Stomach (tissue), 8 donors: ENCODE measurements at regions not wholly inside any gene's neighbourhood (a gene's known extent, or its start where the extent isn't known, plus 50 kb on each side); places are given as distances from the start of the nearest gene placed in this dataset.

ENCODE experiments used
- DNase-seq, 2 donors: peaks; one replicate each; pipeline versions ENCODE4 v3.0.0 to v3.0.0-alpha.2; 2013 to 2019
- H3K27ac ChIP-seq, 5 donors: fragments of 200-600 bp in 4 of 5; sonication (generic) in 4 of 5; one replicate each; pipeline ENCODE4 v1.5.1; 2013 to 2019; ENCODE audit warnings: mild to moderate bottlenecking in 1 of 5, moderate library complexity in 1 of 5
- H3K27me3 ChIP-seq, 3 donors: fragments of 200-600 bp; sonication (generic); one replicate each; pipeline ENCODE4 v1.5.1; 2017 to 2019; ENCODE audit warnings: mixed run types in 1 of 3
- H3K36me3 ChIP-seq, 4 donors: fragments of 200-600 bp; sonication (generic); 1 replicate in 3 of 4; 2 replicates in 1 of 4; pipeline ENCODE4 v1.5.1; 2016 to 2019
- H3K4me1 ChIP-seq, 4 donors: fragments of 200-600 bp; sonication (generic); one replicate each; pipeline ENCODE4 v1.5.1; 2016 to 2019
- H3K4me3 ChIP-seq, 4 donors: fragments of 200-600 bp; sonication (generic) in 3 of 4; one replicate each; pipeline ENCODE4 v1.5.1; 2016 to 2019; ENCODE audit warnings: mild to moderate bottlenecking in 1 of 4
- H3K9me3 ChIP-seq, 4 donors: fragments of 200-600 bp; sonication (generic); one replicate each; pipeline ENCODE4 v1.5.1; 2016 to 2019
- CTCF ChIP-seq, 7 experiments: fragments of 450-650 bp in 4 of 7; fragments of 200-600 bp in 3 of 7; sonication (generic) in 3 of 7; IDR thresholded peaks; one replicate each; pipeline ENCODE4 v1.5.1; 2016 to 2019; ENCODE audit warnings: antibody characterized with exemption in 7 of 7, control low read depth in 2 of 7, mild to moderate bottlenecking in 1 of 7
- EP300 ChIP-seq: sonication (generic); formaldehyde crosslinking; IDR thresholded peaks from one replicate; pipeline ENCODE4 v1.6.1; 2017; ENCODE audit warnings: antibody characterized with exemption
- POLR2A ChIP-seq, 4 donors: fragments of 450-650 bp; IDR thresholded peaks; one replicate each; pipeline ENCODE4 v1.6.1; 2016; ENCODE audit warnings: antibody characterized with exemption in 4 of 4, control low read depth in 2 of 4, mild to moderate bottlenecking in 1 of 4, moderate library complexity in 1 of 4
- POLR2AphosphoS5 ChIP-seq, 3 donors: sonication (generic); formaldehyde crosslinking; IDR thresholded peaks; one replicate each; pipeline ENCODE4 v1.6.1; 2016; ENCODE audit warnings: antibody characterized with exemption in 3 of 3
- WGBS, 5 donors: extraction: QIAGEN DNeasy Blood & Tissue Kit in 3 of 5; methylation state at CpG; one replicate each; pipeline versions ENCODE4 v1.1.5 to v1.1.7; 2013 to 2018; 5-methylcytosine and 5-hydroxymethylcytosine counted together
- intact Hi-C: fragments of 100-400 bp; cut with DNase I; formaldehyde crosslinking; loops from one replicate; pipeline ENCODE4 v1.15.1; 2023; ENCODE audit warnings: low total_unique reads
- donor health status: healthy with polysubstance abuse.
- donor health status: Bipolar disorder and iron deficiency.
- donor health status: healthy.

DNA sequence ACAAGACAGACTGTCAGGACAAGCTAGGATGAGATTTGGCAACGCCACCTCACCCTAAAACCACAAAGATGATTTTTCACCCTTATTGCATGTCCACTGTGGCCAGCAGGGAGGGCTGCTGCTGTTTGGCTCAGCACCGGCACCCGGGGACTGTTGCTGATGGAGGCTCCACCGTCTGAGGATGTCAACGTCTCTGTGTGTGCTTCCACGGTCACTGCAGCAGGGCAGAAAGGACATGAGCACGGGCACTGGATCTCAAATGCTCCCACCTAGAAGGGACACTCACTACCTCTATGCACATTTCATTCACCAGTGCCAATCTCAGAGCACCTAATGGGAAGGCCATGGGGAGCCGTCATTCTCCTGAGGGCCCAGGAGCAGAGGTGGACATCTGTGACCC is 599.6 kb downstream of the PTPRU start:
- H3K36me3 ChIP-seq, result no peaks in the 10 kb centered on the region
- TF ChIP-seq POLR2AphosphoS5 (IDR thresholded peaks at IDR 0.05) (no peak), EP300 (no peak), CTCF (IDR thresholded peaks at IDR 0.05) (no peak), POLR2A (IDR thresholded peaks at IDR 0.05) (no peak)
- no peak overlapping the region for H3K27ac ChIP-seq
- H3K4me3 ChIP-seq, result no peak overlapping the region
- peaks cover 0 to 6% (median 0%) of the 10 kb centered on the region in 3 donors for H3K27me3 ChIP-seq
- no peaks in the 10 kb centered on the region for H3K4me1 ChIP-seq
- intact Hi-C loops, result no loop called here
- peaks cover 0 to 2% (median 1%) of the 10 kb centered on the region in 4 donors for H3K9me3 ChIP-seq
- WGBS, 5 donors, result 47 to 62% (median 55%) methylated on average over 8 of the region's 8 CpGs
- no peak for DNase-seq

DNA sequence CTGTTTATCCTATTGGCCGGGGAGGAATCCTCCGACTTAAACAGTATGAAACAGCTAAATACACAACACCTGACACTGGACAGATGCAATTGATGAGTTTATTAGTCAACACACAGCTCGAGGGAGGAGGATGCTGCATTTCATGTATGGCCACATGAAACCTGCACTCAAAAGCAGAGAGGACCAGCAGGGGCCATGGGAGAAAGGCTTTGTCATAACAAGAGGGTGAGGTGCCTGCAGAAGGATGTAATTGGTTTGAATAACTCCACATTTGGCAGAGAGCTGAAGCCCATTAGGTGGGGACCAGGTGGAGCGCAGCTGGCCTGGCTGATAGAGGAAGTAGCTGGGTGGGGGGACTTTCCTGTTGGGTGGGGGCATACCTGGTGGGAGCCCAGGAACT is 599.1 kb downstream of the PTPRU start:
- no peaks in the 10 kb centered on the region for H3K9me3 ChIP-seq
- H3K36me3 ChIP-seq, result no peaks in the 10 kb centered on the region
- DNase-seq, result no peak
- intact Hi-C loops, result no loop called here
- H3K27me3 ChIP-seq, result peaks cover 0 to 8% (median 0%) of the 10 kb centered on the region in 3 donors
- TF ChIP-seq POLR2A (IDR thresholded peaks at IDR 0.05) (no peak), EP300 (no peak), CTCF (IDR thresholded peaks at IDR 0.05) (no peak), POLR2AphosphoS5 (IDR thresholded peaks at IDR 0.05) (no peak)
- no peak overlapping the region for H3K4me3 ChIP-seq
- WGBS, 5 donors, result 45 to 60% (median 50%) methylated on average over 4 of the region's 4 CpGs
- no peaks in the 10 kb centered on the region for H3K4me1 ChIP-seq
- H3K27ac ChIP-seq, result no peak overlapping the region

GRCh38 chr1:29833581-29833980 is 597.3 kb downstream of the PTPRU start:
- 82 to 87% (median 84%) methylated on average over 5 to 6 of the region's 6 CpGs for WGBS, 5 donors
- TF ChIP-seq EP300 (no peak), POLR2A (IDR thresholded peaks at IDR 0.05) (no peak), POLR2AphosphoS5 (IDR thresholded peaks at IDR 0.05) (no peak), CTCF (IDR thresholded peaks at IDR 0.05) (no peak)
- Histone ChIP-seq H3K27me3 (peaks cover 0 to 25% (median 5%) of the 10 kb centered on the region in 3 donors), H3K4me3 (no peak overlapping the region), H3K36me3 (no peaks in the 10 kb centered on the region), H3K27ac (no peak overlapping the region), H3K9me3 (no peaks in the 10 kb centered on the region), H3K4me1 (no peaks in the 10 kb centered on the region)
- DNase-seq, result peak in 1 of 2 donors; percentile 10
- intact Hi-C loops, result no loop called here

DNA sequence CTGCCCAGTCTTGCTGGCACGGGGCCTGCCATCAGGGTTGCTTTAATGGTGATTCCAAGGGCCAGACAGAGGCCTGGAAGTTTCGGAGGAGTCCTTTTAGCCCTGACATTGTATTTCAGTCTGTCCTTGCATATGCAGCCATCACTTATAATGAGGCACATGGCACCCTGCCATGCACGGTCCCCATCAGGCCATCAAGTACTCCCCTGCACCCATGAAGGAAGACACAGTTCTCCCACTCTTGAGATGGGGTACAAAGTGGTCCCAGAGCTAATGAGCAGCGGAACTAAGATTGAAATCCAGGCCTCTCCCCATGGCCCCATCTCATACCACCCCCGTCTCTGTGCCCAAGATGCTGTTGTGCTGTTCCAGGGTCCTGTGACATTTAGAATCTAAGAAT is 596.6 kb downstream of the PTPRU start:
- no peaks in the 10 kb centered on the region for H3K4me1 ChIP-seq
- H3K36me3 ChIP-seq, result no peaks in the 10 kb centered on the region
- intact Hi-C loops, result no loop called here
- H3K27ac ChIP-seq, result no peak overlapping the region
- no peaks in the 10 kb centered on the region for H3K9me3 ChIP-seq
- no peak overlapping the region for H3K4me3 ChIP-seq
- WGBS, 5 donors, result 68 to 85% (median 84%) methylated on average over 5 of the region's 5 CpGs
- no peak for TF ChIP-seq POLR2A (IDR thresholded peaks at IDR 0.05)
- TF ChIP-seq EP300, result no peak
- no peak for TF ChIP-seq POLR2AphosphoS5 (IDR thresholded peaks at IDR 0.05)
- no peak for TF ChIP-seq CTCF (IDR thresholded peaks at IDR 0.05)
- peak in 1 of 2 donors; percentile 17 for DNase-seq
- peaks cover 0 to 31% (median 5%) of the 10 kb centered on the region in 3 donors for H3K27me3 ChIP-seq
